Mucosa of descending colon (tissue), 3 donors: ENCODE measurements at regions not wholly inside any gene's neighbourhood (a gene's known extent, or its start where the extent isn't known, plus 50 kb on each side); places are given as distances from the start of the nearest gene placed in this dataset.
"Not testable (repeated sequence)": the region's sequence is repeated elsewhere in the genome, so short reads cannot be mapped to it uniquely, and the experiment has no call there.

Experiments used
- ATAC-seq: fragments of 200-7000 bp; cut with Tn5 transposase; one replicate; pipeline ENCODE4 v1.9.1; 2020; ENCODE audit warnings: mild to moderate bottlenecking, moderate library complexity
- DNase-seq, 3 donors: peaks; one replicate each; pipeline ENCODE4 v3.0.0-alpha.2; 2020
- H3K36me3 ChIP-seq: fragments of 200-600 bp; one replicate; pipeline ENCODE4 v1.8.0; 2021; ENCODE audit warnings: low read depth, mild to moderate bottlenecking
- H3K4me1 ChIP-seq: fragments of 200-600 bp; one replicate; pipeline ENCODE4 v1.8.0; 2021; ENCODE audit warnings: low read depth, mild to moderate bottlenecking
- H3K4me3 ChIP-seq: fragments of 200-600 bp; one replicate; pipeline ENCODE4 v1.8.0; 2021; ENCODE audit warnings: mild to moderate bottlenecking
- H3K9me3 ChIP-seq: fragments of 200-600 bp; one replicate; pipeline ENCODE4 v1.8.0; 2021; ENCODE audit warnings: mild to moderate bottlenecking
- CTCF ChIP-seq: fragments of 200-600 bp; IDR thresholded peaks from one replicate; pipeline ENCODE4 v1.8.0; 2022; ENCODE audit warnings: antibody characterized with exemption, mild to moderate bottlenecking
- intact Hi-C, 2 donors: fragments of 100-400 bp; cut with DNase I in 1 of 2; cut with micrococcal nuclease in 1 of 2; formaldehyde crosslinking; loops; one replicate each; pipeline versions ENCODE4 v1.11.0 to v1.11.1; 2022; cut with DNase I, micrococcal nuclease
- donor health status: DM: no; HTN: no; CAD: no; lungs with moderate emphysema.
- donor health status: DM: no; HTN: no; CAD: no.
- donor health status: DM: no; HTN: yes; CAD: no.

GRCh38 chr10:4397337-4397736, 428.7 kb upstream of the AKR1E2 start:
- ATAC-seq, result no peak
- peak in 1 of 3 donors; percentile 19 for DNase-seq

GRCh38 chr10:4396401-4397283, 429.4 kb upstream of the AKR1E2 start:
- TF ChIP-seq CTCF, result no peak
- DNase-seq, result no peak
- H3K4me3 ChIP-seq, result no peak overlapping the region
- H3K36me3 ChIP-seq, result no peaks in the 10 kb centered on the region
- no peak for ATAC-seq
- H3K9me3 ChIP-seq, result no peaks in the 10 kb centered on the region
- intact Hi-C loops, result no loop called here
- no peaks in the 10 kb centered on the region for H3K4me1 ChIP-seq

More at GRCh38 chr10:4397337-4397736, 428.7 kb upstream of the AKR1E2 start:
- Histone ChIP-seq H3K4me3 (no peak overlapping the region), H3K4me1 (no peaks in the 10 kb centered on the region), H3K36me3 (no peaks in the 10 kb centered on the region), H3K9me3 (no peaks in the 10 kb centered on the region)
- intact Hi-C loops, result no loop called here
- TF ChIP-seq CTCF, result no peak

- H3K36me3 ChIP-seq, result no peaks in the 10 kb centered on the region
- no peaks in the 10 kb centered on the region for H3K4me1 ChIP-seq
- TF ChIP-seq CTCF, result no peak
- no peak for DNase-seq
- ATAC-seq, result no peak
- intact Hi-C loops, result no loop called here
- H3K4me3 ChIP-seq, result no peak overlapping the region
- H3K9me3 ChIP-seq, result no peaks in the 10 kb centered on the region
Observed at GRCh38 chr10:4395731-4396130, 430.3 kb upstream of the AKR1E2 start.

- intact Hi-C loops, ATAC-seq: not testable (repeated sequence)
Observed at GRCh38 chr10:4394455-4394854, 431.6 kb upstream of the AKR1E2 start.

GRCh38 chr10:4391683-4392082, 434.3 kb upstream of the AKR1E2 start:
- intact Hi-C loops, result no loop called here
- TF ChIP-seq CTCF, result no peak
- no peaks in the 10 kb centered on the region for H3K9me3 ChIP-seq
- ATAC-seq (no peak), DNase-seq (no peak)
- H3K36me3 ChIP-seq, result no peaks in the 10 kb centered on the region
- no peaks in the 10 kb centered on the region for H3K4me1 ChIP-seq
- no peak overlapping the region for H3K4me3 ChIP-seq

More at GRCh38 chr10:4394455-4394854, 431.6 kb upstream of the AKR1E2 start:
- H3K4me1 ChIP-seq, H3K9me3 ChIP-seq, DNase-seq, H3K36me3 ChIP-seq, H3K4me3 ChIP-seq: not testable (repeated sequence)

GRCh38 chr10:4390219-4390618, 435.8 kb upstream of the AKR1E2 start:
- ATAC-seq, result no peak
- no peak for DNase-seq
- Histone ChIP-seq H3K36me3 (no peaks in the 10 kb centered on the region), H3K4me3 (no peak overlapping the region), H3K9me3 (no peaks in the 10 kb centered on the region), H3K4me1 (no peaks in the 10 kb centered on the region)
- no peak for TF ChIP-seq CTCF
- intact Hi-C loops, result no loop called here
